ENCODE measurements at regions not wholly inside any gene's neighbourhood (a gene's known extent, or its start where the extent isn't known, plus 50 kb on each side); places are given as distances from the start of the nearest gene placed in this dataset.

DNA sequence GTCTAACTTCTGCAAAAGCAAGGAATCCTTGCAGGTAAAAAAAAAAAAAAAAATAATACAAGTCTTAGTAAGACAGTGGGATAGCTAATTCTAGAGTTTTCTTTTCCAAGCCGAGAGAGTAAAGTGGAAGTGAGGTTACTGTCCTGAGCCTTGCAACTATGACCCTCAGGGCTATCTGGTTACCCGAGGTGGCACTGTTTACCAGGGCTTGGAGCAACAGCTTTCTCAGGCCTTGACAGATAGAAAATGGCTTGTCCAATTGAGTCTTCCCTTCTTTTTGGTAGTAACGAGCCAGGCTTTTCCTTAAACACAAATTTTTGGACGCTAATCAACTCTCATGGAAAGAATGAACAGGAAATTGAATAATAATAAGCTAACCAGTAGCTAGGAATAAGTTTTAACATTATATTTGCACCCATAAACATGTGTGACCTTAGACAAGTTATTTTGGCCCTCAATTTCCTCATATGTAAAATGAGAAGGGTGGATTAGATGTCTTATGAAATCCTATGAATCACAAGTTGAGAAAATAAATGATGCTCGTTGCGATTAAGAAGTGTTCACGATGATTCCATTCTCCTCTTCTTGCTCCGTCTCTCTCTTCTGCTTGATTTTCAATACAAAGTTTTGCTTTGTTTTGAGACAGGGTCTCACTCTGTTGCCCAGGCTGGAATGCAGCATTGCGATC lies 236.9 kb upstream of the KBTBD8 start:
- DNase-seq (ENCODE audit: low read depth) = peak; percentile 28
- TF ChIP-seq, protein P1, sequence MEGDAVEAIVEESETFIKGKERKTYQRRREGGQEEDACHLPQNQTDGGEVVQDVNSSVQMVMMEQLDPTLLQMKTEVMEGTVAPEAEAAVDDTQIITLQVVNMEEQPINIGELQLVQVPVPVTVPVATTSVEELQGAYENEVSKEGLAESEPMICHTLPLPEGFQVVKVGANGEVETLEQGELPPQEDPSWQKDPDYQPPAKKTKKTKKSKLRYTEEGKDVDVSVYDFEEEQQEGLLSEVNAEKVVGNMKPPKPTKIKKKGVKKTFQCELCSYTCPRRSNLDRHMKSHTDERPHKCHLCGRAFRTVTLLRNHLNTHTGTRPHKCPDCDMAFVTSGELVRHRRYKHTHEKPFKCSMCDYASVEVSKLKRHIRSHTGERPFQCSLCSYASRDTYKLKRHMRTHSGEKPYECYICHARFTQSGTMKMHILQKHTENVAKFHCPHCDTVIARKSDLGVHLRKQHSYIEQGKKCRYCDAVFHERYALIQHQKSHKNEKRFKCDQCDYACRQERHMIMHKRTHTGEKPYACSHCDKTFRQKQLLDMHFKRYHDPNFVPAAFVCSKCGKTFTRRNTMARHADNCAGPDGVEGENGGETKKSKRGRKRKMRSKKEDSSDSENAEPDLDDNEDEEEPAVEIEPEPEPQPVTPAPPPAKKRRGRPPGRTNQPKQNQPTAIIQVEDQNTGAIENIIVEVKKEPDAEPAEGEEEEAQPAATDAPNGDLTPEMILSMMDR (conservative IDR thresholded peaks at IDR 0.05; ENCODE audit: low read depth, low read length) = no peak
- H3K4me3 ChIP-seq (ENCODE audit: low read depth, low read length) = no peak overlapping the region

DNA sequence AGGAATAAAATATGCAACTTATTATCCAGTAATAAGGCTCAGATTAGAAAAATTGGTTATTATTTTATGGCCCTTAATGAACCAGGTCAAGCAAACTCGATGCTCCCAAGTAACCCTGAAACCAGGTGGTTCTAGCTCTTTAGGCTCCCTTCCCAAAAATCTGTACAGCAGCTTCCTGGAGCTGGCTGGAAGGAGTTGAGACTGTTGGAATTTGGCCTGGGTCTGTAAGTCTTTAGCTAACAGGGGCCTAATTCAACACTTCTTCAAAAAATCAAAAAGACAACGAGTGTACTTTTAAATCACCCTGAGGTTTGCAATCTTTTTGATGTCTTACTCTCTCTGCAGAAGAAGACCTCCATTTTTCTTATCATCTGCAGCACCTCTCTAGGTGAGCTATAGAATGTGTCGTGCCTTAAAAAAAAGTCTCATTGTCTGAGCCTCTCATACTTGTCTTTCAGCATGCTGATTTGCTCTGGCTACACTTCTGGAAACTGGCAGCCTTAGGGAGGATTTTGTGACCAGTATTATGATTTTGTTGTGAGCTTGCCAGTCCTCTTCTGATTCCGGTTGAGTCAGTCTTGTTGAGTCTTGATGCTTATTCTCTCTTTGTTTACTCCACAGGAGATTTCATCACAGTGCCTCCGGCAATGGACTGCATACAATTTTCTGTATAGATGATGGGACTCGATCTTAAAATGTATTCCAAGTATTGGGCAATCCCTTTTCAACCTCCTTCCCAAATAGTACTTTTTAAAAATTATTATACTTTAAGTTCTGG lies 235.0 kb upstream of the KBTBD8 start:
- TF ChIP-seq, protein P1 (conservative IDR thresholded peaks at IDR 0.05; ENCODE audit: low read depth, low read length) = no peak
- H3K4me3 ChIP-seq (ENCODE audit: low read depth, low read length) = no peak overlapping the region
- peak; percentile 39 for DNase-seq (ENCODE audit: low read depth)

DNA sequence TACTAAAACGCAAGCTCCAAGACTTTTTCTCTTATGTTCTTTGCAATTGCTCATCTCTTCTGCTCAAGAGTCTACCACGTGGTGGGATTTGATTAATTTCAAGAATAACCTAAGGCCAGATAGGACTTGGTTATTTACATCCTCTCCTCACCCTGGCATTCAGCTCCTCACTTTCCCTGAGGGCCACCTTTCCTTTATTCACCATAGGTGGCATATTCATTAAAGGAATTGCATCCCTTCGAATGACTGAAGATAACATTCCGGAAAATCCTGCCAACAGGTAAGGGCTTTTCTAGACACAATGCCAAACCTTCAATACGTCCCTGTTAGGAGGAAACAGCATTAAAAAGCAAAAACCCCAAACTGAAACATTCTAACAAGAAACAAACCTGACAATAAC lies 220.0 kb upstream of the KBTBD8 start:
- TF ChIP-seq, protein P1 (conservative IDR thresholded peaks at IDR 0.05; ENCODE audit: low read depth, low read length) = no peak
- H3K4me3 ChIP-seq (ENCODE audit: low read depth, low read length) = no peak overlapping the region

DNA sequence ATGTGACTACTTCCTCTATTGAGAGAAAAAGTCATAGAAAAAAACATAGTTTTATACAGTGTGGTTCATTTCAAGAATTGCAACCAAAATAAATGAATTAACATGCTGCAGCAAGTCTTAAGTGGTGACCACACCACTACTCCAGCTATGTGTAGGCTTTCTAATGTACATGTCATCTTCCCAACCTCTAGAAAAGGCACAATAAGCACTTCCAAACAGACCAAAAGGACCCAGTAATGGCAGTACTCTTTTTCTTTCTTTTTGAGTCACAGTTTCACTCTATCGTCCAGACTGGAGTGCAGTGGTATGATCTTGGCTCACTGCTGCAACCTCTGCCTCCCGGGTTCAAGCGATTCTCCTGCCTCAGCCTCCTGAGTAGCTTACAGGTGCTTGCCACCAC lies 219.3 kb upstream of the KBTBD8 start:
- no peak for DNase-seq (ENCODE audit: low read depth)
- H3K4me3 ChIP-seq (ENCODE audit: low read depth, low read length) = no peak overlapping the region
- TF ChIP-seq, protein P1 (conservative IDR thresholded peaks at IDR 0.05; ENCODE audit: low read depth, low read length) = no peak

More for the DNA sequence above, 220.0 kb upstream of the KBTBD8 start:
- DNase-seq (ENCODE audit: low read depth) = no peak

DNA sequence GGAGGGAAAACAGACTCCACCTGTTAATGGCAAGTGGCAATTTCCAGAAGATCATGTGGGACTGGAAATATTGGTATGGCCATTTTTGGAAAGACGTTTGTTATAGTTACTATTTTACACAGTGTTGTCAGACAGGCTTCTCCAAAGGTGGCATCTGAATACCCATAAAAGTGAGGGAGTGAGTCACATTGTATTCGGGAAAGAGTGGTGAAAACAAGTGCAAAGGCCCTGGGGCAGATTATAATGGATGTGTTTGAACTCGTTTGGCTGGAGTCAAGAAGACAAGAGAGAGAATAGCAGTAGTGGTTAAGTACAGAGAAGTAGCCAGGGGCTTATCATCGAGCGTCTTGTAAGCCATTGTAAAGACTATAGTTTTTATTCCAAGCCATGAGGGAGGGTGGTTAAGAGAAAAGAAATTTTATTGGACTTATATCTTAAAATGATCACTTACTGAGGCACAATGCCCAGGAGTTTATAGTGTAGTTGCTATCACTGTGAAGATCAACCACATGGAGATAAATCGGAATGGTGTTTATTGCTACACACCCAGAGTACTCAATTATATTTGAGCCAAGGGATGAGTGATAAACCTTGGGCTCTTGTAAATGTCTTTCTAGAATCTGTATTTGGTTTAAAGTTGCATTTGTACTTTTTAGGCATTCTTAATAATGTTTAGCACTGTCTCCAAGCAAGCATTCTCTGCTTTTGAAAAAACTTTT lies 212.8 kb upstream of the KBTBD8 start:
- DNase-seq (ENCODE audit: low read depth) = no peak
- no peak overlapping the region for H3K4me3 ChIP-seq (ENCODE audit: low read depth, low read length)
- TF ChIP-seq, protein P1 (conservative IDR thresholded peaks at IDR 0.05; ENCODE audit: low read depth, low read length) = no peak

DNA sequence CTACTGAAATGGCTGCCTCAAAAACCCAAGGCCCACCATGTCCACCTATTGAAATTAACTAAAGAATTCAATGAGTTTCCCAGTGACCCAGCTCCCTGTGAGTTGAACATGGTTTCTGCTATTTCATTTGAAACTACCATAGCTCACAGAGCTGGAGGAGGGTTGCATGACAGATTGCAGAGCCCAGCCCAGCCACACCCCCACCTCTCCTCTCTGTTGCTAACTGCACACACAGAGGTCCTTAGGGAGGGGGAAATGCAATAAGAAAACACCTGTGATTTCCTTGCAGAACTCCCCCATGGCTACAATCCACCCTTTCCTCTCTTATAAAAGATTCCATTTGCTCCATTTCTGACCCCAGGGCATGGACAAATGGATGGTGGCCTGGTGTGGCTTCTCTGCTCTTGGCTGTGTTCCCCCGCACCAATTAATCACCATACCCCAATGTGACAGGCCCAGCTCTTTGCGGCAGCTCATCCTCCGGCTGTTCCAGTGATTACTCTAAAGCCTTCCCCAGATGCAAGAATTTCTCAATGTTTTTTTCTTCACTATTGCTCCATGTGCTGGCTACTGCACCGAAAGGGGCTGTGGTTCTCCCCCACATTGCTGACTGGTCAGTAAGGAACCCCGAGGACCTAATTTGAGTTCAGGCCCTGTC lies 208.4 kb upstream of the KBTBD8 start:
- TF ChIP-seq, protein P1 (conservative IDR thresholded peaks at IDR 0.05; ENCODE audit: low read depth, low read length) = no peak
- no peak for DNase-seq (ENCODE audit: low read depth)
- H3K4me3 ChIP-seq (ENCODE audit: low read depth, low read length) = no peak overlapping the region

All from choroid plexus epithelial cell (primary cell).